HepG2 (cell line): ENCODE measurements at regions not wholly inside any gene's neighbourhood (a gene's known extent, or its start where the extent isn't known, plus 50 kb on each side); places are given as distances from the start of the nearest gene placed in this dataset.

ENCODE experiments used
- ATAC-seq: fragments of 200-7000 bp; cut with Tn5 transposase; 3 replicates; pipeline ENCODE4 v1.9.1; 2020; ENCODE audit warnings: mild to moderate bottlenecking, moderate library complexity
- BruUV-seq: library from RNA; stranded (reverse); fragments of 400-500 nt; replicated peaks from 2 replicates; lab custom pipeline; 2021; lab: Mats Ljungman, UMichigan
- CTCF ChIA-PET: fragments of 300-600 bp; formaldehyde crosslinking; extraction: SDS; loops from one replicate; lab custom pipeline; 2021; ENCODE audit warnings: low total read pairs, inconsistent platforms, low intra/inter-chr PET ratio; lab: Yijun Ruan, JAX
- POLR2A ChIA-PET: fragments of 350-600 bp; sonication (Branson Sonifier 250); formaldehyde crosslinking; loops from one replicate; lab custom pipeline; 2020; ENCODE audit warnings: antibody characterized with exemption, inconsistent platforms; lab: Yijun Ruan, JAX
- DNase-seq: peaks from one replicate; pipeline ENCODE4 v3.0.0-alpha.2; 2015; ENCODE audit warnings: low spot score
- FAIRE-seq: peaks from 3 replicates; lab custom pipeline; 2011; peaks lifted over from hg19 to GRCh38; lab: Jason Lieb, UNC
- H2AFZ ChIP-seq: one replicate; pipeline ENCODE4 v1.6.1; 2011; ENCODE audit warnings: low read length, inconsistent platforms
- H3K27ac ChIP-seq: fragments of 300-600 bp; 3 replicates; pipeline ENCODE4 v1.8.0; 2011; ENCODE audit warnings: mixed run types, mild to moderate bottlenecking, mixed read lengths, low read length, inconsistent platforms; ENCODE audit not compliant: insufficient read depth; ENCODE audit errors: extremely low read length
- H3K27me3 ChIP-seq, 2 experiments: fragments of 200-600 bp in 1 of 2; 2 replicates in 1 of 2; 3 replicates in 1 of 2; pipeline versions ENCODE4 v1.6.0 to v1.8.0; 2011; ENCODE audit warnings: low read length in 2 of 2, mild to moderate bottlenecking in 2 of 2, moderate library complexity in 2 of 2, inconsistent platforms in 1 of 2; ENCODE audit not compliant: insufficient read depth in 2 of 2, control insufficient read depth in 1 of 2
- H3K36me3 ChIP-seq, 2 experiments: fragments of 200-600 bp in 1 of 2; replicated peaks in 1 of 2; 2 replicates in 1 of 2; 3 replicates in 1 of 2; pipeline versions ENCODE4 v1.5.1 to v1.8.0; 2011; ENCODE audit warnings: low read length in 2 of 2, inconsistent platforms in 1 of 2; ENCODE audit not compliant: insufficient read depth in 2 of 2, control insufficient read depth in 1 of 2
- H3K4me1 ChIP-seq: 2 replicates; pipeline ENCODE4 v1.5.1; 2012; ENCODE audit warnings: low read length, inconsistent platforms; ENCODE audit not compliant: insufficient read depth
- H3K4me2 ChIP-seq: 2 replicates; pipeline ENCODE4 v1.6.0; 2011; ENCODE audit warnings: low read depth, low read length, inconsistent platforms
- H3K4me3 ChIP-seq, 3 experiments: fragments of 200-600 bp in 1 of 3; sonication (generic), shearing (Covaris generic) in 1 of 3; replicated peaks in 1 of 3; 2 replicates each; pipeline ENCODE4 v1.5.1; 2011 to 2016; ENCODE audit warnings: low read length in 3 of 3, inconsistent platforms in 2 of 3, low read depth in 2 of 3, mild to moderate bottlenecking in 2 of 3, control low read depth in 1 of 3, mixed read lengths in 1 of 3; ENCODE audit not compliant: insufficient read depth in 1 of 3
- H3K79me2 ChIP-seq: one replicate; pipeline ENCODE4 v1.6.1; 2011; ENCODE audit warnings: low read length, inconsistent platforms; ENCODE audit not compliant: insufficient read depth
- H3K9ac ChIP-seq: 2 replicates; pipeline ENCODE4 v1.6.0; 2011; ENCODE audit warnings: mild to moderate bottlenecking, low read depth, low read length, inconsistent platforms; ENCODE audit not compliant: insufficient read depth
- H3K9me3 ChIP-seq: 2 replicates; pipeline ENCODE4 v1.5.1; 2012; ENCODE audit warnings: mild to moderate bottlenecking, low read length
- H4K20me1 ChIP-seq: 2 replicates; pipeline ENCODE4 v1.6.0; 2011; ENCODE audit warnings: inconsistent platforms, mild to moderate bottlenecking, low read length, moderate library complexity; ENCODE audit not compliant: insufficient read depth
- CTCF ChIP-seq: sonication (generic); formaldehyde crosslinking; IDR thresholded peaks from 2 replicates; pipeline ENCODE4 v1.5.0; 2020; ENCODE audit warnings: mild to moderate bottlenecking, missing genetic modification reagents, moderate library complexity
- FOXM1 ChIP-seq: sonication (generic); formaldehyde crosslinking; IDR thresholded peaks from 2 replicates; pipeline ENCODE4 v1.5.0; 2020; ENCODE audit warnings: missing genetic modification reagents
- HOXA5 ChIP-seq: sonication (generic); formaldehyde crosslinking; IDR thresholded peaks from 2 replicates; pipeline ENCODE4 v1.4.0; 2020; ENCODE audit warnings: missing genetic modification reagents
- IKZF1 ChIP-seq: fragments of 450-650 bp; IDR thresholded peaks from 2 replicates; pipeline ENCODE4 v1.7.1; 2016
- POGZ ChIP-seq: sonication (generic); formaldehyde crosslinking; IDR thresholded peaks from 2 replicates; pipeline ENCODE4 v1.4.0; 2020; ENCODE audit warnings: mild to moderate bottlenecking, missing genetic modification reagents
- SMAD3 ChIP-seq: sonication (generic); formaldehyde crosslinking; IDR thresholded peaks from 2 replicates; pipeline ENCODE4 v1.4.0; 2020; ENCODE audit warnings: missing genetic modification reagents
- TAF15 ChIP-seq: fragments of 200-400 bp; formaldehyde crosslinking; IDR thresholded peaks from one replicate; pipeline ENCODE4 v1.6.1; 2018; ENCODE audit warnings: mild to moderate bottlenecking, low read depth, low read length; ENCODE audit not compliant: poor library complexity, severe bottlenecking
- YEATS2 ChIP-seq: sonication (generic); formaldehyde crosslinking; IDR thresholded peaks from 2 replicates; pipeline ENCODE4 v1.4.0; 2020; ENCODE audit warnings: missing genetic modification reagents, borderline replicate concordance
- ZBTB3 ChIP-seq: sonication (generic); formaldehyde crosslinking; IDR thresholded peaks from 2 replicates; pipeline ENCODE4 v1.4.0; 2020; ENCODE audit warnings: low read depth, mild to moderate bottlenecking, moderate library complexity, missing genetic modification reagents, borderline replicate concordance
- ZBTB42 ChIP-seq: sonication (generic); formaldehyde crosslinking; IDR thresholded peaks from 2 replicates; pipeline ENCODE4 v1.5.0; 2020; ENCODE audit warnings: mild to moderate bottlenecking, missing genetic modification reagents
- ZNF207 ChIP-seq: fragments of 450-650 bp; IDR thresholded peaks from 2 replicates; pipeline ENCODE4 v1.6.1; 2016; ENCODE audit warnings: antibody characterized with exemption, borderline replicate concordance
- ZNF501 ChIP-seq: sonication (generic); formaldehyde crosslinking; IDR thresholded peaks from 2 replicates; pipeline ENCODE4 v1.5.1; 2020; ENCODE audit warnings: mild to moderate bottlenecking, moderate library complexity, missing genetic modification reagents
- ZNF546 ChIP-seq: sonication (generic); formaldehyde crosslinking; conservative IDR thresholded peaks from 2 replicates; pipeline ENCODE4 v1.8.1; 2023; ENCODE audit warnings: mild to moderate bottlenecking, missing genetic modification reagents
- WGBS: methylation state at CpG from one replicate; pipeline ENCODE4 v1.1.6; 2017; ENCODE audit warnings: low lambda C conversion rate; 5-methylcytosine and 5-hydroxymethylcytosine counted together
- in situ Hi-C: cut with HindIII; loops from 2 replicates; pipeline ENCODE4 v1.10.0; 2017; ENCODE audit warnings: low pct_unique_long_range_greater_than_20kb; ENCODE audit not compliant: extremely low pct_ligation_motif_present
- intact Hi-C: fragments of 100-400 bp; cut with micrococcal nuclease; formaldehyde crosslinking; loops from one replicate; pipeline ENCODE4 v1.10.0; 2022; ENCODE audit not compliant: unreplicated experiment
- TF ChIP-seq, protein P1 (sequence below): sonication (generic); formaldehyde crosslinking; IDR thresholded peaks from 2 replicates; pipeline ENCODE4 v1.9.0; 2021; ENCODE audit warnings: mild to moderate bottlenecking, missing genetic modification reagents
- TF ChIP-seq, protein P2 (sequence below): sonication (generic); formaldehyde crosslinking; IDR thresholded peaks from 2 replicates; pipeline ENCODE4 v1.4.0; 2020; ENCODE audit warnings: missing genetic modification reagents
- TF ChIP-seq, protein P3 (sequence below): sonication (generic); formaldehyde crosslinking; IDR thresholded peaks from 2 replicates; pipeline ENCODE4 v1.8.0; 2022; ENCODE audit warnings: missing genetic modification reagents, mild to moderate bottlenecking, inconsistent platforms, borderline replicate concordance

GRCh38 chr10:59047180-59047579 lies 129.3 kb upstream of the PHYHIPL start:
- Histone ChIP-seq H4K20me1 (no peaks in the 10 kb centered on the region), H2AFZ (peak overlapping the region; percentile 37), H3K4me2 (no peak overlapping the region), H3K9me3 (peaks cover 15% of the 10 kb centered on the region), H3K79me2 (no peaks in the 10 kb centered on the region), H3K36me3 (no peaks in the 10 kb centered on the region), H3K27ac (no peak overlapping the region), H3K4me1 (peaks cover 10% of the 10 kb centered on the region; the same call in 1 of the 2 replicates), H3K9ac (no peak overlapping the region), H3K27me3 (no peaks in the 10 kb centered on the region), H3K4me3 (no peak overlapping the region)
- FAIRE-seq (no peak), DNase-seq (no peak), ATAC-seq (no peak)
- BruUV-seq, result no TSS peak
- intact Hi-C loops (no loop called here), in situ Hi-C loops (no loop called here)
- CTCF ChIA-PET, result no interaction called here
- 97% methylated on average over 4 of the region's 4 CpGs for WGBS
- POLR2A ChIA-PET, result no interaction called here
- TF ChIP-seq YEATS2 (CRISPR knock-in tag) (no peak), POGZ (CRISPR knock-in tag) (no peak), HOXA5 (CRISPR knock-in tag) (no peak), IKZF1 (no peak), CTCF (CRISPR knock-in tag) (no peak), ZNF207 (no peak), ZNF501 (CRISPR knock-in tag) (no peak), TAF15 (no peak), FOXM1 (no peak), ZBTB3 (CRISPR knock-in tag) (no peak), ZNF546 (CRISPR knock-in tag) (no peak), SMAD3 (CRISPR knock-in tag) (no peak), ZBTB42 (CRISPR knock-in tag) (no peak)
- TF ChIP-seq, protein P1, sequence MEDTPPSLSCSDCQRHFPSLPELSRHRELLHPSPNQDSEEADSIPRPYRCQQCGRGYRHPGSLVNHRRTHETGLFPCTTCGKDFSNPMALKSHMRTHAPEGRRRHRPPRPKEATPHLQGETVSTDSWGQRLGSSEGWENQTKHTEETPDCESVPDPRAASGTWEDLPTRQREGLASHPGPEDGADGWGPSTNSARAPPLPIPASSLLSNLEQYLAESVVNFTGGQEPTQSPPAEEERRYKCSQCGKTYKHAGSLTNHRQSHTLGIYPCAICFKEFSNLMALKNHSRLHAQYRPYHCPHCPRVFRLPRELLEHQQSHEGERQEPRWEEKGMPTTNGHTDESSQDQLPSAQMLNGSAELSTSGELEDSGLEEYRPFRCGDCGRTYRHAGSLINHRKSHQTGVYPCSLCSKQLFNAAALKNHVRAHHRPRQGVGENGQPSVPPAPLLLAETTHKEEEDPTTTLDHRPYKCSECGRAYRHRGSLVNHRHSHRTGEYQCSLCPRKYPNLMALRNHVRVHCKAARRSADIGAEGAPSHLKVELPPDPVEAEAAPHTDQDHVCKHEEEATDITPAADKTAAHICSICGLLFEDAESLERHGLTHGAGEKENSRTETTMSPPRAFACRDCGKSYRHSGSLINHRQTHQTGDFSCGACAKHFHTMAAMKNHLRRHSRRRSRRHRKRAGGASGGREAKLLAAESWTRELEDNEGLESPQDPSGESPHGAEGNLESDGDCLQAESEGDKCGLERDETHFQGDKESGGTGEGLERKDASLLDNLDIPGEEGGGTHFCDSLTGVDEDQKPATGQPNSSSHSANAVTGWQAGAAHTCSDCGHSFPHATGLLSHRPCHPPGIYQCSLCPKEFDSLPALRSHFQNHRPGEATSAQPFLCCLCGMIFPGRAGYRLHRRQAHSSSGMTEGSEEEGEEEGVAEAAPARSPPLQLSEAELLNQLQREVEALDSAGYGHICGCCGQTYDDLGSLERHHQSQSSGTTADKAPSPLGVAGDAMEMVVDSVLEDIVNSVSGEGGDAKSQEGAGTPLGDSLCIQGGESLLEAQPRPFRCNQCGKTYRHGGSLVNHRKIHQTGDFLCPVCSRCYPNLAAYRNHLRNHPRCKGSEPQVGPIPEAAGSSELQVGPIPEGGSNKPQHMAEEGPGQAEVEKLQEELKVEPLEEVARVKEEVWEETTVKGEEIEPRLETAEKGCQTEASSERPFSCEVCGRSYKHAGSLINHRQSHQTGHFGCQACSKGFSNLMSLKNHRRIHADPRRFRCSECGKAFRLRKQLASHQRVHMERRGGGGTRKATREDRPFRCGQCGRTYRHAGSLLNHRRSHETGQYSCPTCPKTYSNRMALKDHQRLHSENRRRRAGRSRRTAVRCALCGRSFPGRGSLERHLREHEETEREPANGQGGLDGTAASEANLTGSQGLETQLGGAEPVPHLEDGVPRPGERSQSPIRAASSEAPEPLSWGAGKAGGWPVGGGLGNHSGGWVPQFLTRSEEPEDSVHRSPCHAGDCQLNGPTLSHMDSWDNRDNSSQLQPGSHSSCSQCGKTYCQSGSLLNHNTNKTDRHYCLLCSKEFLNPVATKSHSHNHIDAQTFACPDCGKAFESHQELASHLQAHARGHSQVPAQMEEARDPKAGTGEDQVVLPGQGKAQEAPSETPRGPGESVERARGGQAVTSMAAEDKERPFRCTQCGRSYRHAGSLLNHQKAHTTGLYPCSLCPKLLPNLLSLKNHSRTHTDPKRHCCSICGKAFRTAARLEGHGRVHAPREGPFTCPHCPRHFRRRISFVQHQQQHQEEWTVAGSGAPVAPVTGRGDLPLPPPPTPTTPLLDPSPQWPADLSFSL (CRISPR knock-in tag), result no peak
- TF ChIP-seq, protein P2, sequence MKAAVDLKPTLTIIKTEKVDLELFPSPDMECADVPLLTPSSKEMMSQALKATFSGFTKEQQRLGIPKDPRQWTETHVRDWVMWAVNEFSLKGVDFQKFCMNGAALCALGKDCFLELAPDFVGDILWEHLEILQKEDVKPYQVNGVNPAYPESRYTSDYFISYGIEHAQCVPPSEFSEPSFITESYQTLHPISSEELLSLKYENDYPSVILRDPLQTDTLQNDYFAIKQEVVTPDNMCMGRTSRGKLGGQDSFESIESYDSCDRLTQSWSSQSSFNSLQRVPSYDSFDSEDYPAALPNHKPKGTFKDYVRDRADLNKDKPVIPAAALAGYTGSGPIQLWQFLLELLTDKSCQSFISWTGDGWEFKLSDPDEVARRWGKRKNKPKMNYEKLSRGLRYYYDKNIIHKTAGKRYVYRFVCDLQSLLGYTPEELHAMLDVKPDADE, result no peak
- TF ChIP-seq, protein P3, sequence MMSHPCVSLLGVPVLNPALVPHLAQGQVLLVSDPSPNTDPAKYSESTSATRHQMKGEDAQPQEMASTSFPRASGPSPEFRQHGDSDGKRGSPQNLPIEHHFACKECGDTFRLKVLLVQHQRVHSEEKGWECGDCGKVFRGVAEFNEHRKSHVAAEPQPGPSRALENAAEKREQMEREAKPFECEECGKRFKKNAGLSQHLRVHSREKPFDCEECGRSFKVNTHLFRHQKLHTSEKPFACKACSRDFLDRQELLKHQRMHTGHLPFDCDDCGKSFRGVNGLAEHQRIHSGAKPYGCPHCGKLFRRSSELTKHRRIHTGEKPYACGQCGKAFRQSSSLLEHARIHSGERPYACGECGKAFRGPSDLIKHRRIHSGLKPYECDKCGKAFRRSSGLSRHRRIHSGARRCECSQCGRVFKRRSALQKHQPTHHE, result no peak
